HK-2 (cell line): ENCODE measurements at regions not wholly inside any gene's neighbourhood (a gene's known extent, or its start where the extent isn't known, plus 50 kb on each side); places are given as distances from the start of the nearest gene placed in this dataset.
A peak's percentile ranks its signal among the peaks of the same experiment; 100 is the strongest.
"Not testable (repeated sequence)": the region's sequence is repeated elsewhere in the genome, so short reads cannot be mapped to it uniquely, and the experiment has no call there.

Source experiments
- DNase-seq: peaks from one replicate; pipeline ENCODE4 v3.0.0-alpha.2; 2018; ENCODE audit not compliant: unreplicated experiment

GRCh38 chr2:239833269-239834109 is 191.7 kb downstream of the NDUFA10 start:
- no peak for DNase-seq

DNA sequence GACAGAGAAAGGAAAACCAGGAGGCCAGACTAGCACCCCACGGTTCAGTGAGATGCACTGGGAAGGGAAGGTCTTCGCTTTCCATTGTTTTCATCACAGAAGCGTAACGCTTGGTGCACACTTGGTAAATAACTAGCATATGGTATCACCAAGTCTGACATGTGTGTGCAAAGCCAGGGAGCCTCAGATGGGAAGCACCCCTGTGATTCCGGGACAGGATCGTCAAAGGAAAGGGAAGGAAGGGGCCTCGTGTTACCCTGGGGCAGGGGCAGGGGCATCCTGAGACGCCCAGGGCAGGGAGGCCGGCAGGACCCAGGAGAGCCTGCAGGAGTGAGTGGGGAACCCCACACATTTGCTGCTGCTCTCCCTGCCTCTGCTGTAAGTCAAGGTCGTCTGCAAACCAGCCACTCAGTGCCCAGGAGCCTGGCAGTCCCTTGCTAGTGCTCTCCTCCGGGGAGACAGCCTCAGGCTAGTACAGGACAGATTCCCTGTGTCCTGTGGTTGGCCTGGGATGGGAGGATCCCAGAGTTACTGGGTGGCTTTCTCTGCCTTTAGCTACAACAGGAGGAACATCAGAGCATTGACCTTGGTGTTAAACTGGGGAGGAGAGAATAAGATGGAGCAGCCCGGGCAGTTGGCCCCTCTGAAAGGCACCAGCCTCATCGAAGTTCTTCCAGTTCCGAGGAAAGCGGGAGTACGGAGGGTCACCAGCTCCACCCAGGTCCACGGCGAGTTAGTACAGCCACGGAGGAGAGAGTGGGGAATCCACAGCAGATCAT is 192.5 kb downstream of the NDUFA10 start:
- DNase-seq, result no peak

DNA sequence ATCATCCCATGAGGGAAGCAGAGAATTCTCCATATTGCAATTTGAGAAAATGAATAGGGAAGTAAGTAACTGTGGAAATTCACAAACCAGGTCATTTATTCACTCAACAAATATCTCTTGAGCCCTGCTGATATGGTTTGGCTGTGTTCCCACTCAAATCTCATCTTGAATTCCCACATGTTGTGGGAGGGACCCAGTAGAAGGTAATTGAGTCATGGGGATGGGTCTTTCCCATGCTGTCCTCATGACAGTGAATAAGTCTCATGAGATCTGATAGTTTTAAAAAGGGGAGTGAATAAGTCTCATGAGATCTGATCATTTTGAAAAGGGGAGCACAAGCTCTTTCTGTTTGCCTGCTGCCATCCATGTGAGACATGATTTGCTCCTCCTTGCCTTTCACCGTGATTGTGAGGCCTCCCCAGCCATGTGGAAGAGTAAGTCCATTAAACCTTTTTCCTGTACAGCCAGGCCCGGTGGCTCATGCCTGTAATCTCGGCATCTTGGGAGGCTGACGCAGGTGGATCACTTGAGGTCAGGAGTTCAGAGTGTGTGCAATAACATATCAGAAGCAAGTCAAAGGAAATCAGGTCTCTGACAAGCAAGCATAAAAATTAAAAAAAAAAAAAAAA is 193.2 kb downstream of the NDUFA10 start:
- DNase-seq, result no peak

DNA sequence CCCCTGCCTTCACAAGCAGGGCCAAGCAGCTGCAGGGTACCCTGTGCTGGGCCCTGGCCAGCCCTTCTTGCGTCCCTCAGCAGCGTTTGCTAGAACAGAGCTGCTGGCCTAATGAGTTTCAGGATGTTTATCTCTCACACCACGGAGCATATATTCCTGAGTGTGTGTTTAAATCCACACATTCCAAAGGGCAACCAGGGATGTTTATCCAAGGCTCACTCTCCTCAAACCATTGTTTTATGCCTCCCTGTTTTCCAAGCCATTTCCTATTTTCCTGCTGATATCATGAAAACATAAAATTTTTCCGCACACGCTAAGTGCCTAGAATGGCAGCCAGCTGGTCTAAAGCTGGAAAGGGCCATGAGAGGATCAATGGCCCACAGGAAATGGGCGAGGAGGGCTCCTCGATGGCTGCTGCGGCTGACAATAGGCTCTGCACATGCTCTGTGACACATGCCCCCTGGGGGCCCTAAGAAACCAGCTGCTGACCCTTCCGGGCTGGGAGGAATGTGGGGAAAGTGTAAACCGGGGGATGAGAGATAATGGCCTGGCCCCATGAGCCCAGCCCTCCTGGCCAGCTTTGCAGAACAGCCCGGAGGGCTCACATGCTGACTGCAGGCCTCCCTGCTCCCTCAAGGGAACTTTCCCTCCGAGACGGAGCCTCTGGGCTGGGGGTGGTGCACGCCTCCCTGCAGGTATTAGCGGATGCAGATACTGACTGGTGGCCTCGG is 194.0 kb downstream of the NDUFA10 start:
- DNase-seq, result no peak

- DNase-seq, result no peak
Measured at GRCh38 chr2:239830121-239831000, 194.8 kb downstream of the NDUFA10 start.

DNA sequence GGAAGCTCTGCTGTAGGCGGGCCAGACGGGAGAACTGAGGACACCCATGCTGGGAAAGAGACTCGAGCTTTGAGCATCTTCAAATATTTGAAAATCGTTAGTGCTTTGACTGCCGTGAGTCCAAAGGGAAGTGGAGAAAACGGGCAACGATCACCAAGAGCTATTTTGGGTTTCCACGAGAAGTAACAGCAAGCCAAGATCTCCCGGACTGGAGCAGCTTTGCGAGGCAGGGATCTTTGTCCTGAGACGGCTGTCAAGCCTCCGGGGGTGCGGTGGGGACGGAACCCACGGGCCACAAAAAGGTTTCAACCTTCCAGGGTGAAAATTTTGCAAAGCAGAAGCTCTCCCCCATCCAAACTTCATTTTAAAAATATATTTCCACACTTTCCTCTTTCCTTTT is 195.8 kb downstream of the NDUFA10 start:
- DNase-seq, result no peak

GRCh38 chr2:239828973-239829275 is 196.2 kb downstream of the NDUFA10 start:
- DNase-seq, result not testable (repeated sequence)

- DNase-seq, result no peak
Measured at GRCh38 chr2:239828192-239828972, 196.8 kb downstream of the NDUFA10 start.

DNA sequence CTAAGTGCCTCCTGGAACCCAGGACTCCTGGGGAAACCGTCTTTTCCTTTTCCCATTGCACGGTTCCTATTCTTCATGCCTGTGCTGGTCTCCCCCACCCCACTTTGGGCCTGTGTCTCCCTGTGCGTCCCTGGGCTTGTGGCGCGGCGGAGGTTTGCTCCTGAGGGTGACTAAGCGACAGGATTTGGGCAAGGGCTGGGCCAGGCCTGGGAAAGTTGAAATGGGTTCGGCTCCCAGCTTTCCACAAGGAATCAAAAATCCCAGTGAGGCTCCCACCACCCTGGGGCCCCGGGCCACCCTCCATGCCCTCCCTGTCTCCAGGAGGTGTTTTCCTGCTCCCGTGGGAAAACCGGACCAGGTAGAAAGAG is 197.6 kb downstream of the NDUFA10 start:
- DNase-seq, result no peak

DNA sequence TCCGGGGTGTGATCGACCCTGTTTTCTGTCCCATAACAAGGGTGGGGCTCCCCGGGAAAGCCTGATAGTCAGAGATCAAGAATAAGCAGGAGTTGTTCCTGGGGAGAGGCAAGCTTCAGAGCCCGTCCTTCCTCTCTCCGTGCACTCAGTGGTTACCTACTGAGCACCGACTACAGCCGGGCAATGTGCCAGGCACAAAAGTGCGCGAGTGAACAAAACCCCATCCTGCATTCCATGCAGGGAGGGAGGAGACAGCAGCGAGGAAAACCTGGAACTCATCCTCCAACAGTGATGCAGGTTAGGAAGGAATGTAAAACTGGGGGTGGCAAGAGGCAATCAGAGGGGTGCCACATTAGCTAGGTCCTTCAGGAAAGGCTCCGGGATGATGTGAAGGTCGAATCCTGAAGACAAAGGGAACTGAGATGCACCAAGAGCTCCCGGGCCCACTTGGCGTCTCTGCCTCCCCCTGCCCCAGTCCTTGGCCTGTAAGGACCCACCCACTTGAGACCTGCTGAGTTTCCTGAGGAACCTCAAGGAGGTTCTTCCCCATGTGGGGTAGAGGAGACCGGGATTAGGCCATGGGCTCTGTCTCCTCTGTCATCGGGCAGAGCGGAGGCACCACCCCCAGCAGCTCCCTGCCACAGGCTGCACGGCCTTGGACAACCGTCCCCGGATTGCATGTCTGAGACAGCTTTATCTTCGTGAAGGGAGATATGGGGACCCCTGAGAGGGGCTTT is 198.2 kb downstream of the NDUFA10 start:
- no peak for DNase-seq

DNA sequence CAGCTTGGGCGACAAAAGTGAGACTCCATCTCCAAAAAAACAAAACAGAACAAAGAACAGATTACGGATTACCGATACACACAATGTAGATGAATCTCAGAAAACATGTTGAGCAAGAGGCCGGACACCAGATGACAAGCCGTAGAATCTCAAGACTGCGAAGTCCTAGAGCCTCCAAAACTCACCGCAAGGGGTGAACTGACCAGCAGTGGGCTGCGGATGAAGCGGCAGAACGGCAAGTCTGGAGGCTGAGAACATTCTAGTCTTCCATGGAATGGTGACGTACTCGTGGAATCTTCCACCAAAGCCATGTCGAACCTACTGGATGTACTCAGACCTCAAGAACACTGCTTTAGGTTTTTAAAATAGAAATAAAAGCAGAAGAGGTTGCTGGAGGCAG is 198.8 kb downstream of the NDUFA10 start:
- DNase-seq, result no peak

DNA sequence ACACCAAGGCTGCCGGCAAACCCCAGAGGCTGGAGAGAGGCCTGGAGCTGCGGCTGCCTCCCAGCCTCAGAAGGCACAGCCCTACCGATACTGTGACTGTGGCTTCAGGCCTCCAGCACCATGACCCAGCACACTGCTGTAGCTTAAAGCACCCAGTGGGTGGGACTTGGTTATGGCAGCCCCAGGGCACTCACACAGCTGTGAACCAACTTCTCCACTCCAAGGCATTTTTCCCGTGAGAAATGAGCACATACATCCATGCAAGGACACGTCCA is 199.5 kb downstream of the NDUFA10 start:
- DNase-seq, result no peak

DNA sequence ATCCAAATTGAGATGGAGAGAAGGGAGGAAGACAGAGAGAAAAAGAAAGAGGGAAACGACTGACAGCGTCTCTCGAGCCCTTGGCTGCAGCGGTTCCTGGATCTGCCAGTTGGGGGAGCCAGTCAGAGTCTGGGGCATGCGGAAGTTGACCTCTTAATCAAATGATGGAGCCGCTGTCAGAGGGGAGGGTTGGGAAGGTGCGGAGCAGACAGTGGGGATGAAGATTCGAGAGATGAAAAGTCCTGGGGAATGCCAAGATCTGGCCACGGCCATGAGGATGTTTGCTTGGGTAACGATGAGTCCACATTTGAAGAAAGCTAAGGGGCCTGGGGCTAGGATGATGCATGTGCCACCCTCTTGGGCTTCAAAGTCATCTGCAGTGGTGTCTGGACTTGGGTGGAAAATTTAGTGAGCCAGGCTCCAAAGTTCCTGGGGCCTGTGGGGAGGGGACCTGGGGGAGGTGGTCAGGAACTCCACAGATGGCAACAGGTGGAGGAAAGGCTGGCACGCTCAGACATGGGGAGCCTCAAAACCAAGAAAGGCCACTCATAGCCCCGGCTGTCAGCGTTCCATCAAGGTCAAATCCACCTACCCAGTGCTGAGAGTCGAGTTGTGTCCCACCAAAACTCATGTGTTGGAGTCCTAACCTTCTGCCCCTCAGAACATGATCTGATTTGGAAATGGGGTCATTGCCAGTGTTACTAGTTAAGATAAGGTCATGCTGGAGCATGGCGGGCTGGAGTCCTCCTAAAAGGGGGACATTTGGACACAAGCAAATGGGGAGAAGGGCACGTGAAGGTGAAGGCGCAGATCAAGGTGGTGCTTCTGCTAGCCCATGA is 200.1 kb downstream of the NDUFA10 start:
- DNase-seq, result no peak

GRCh38 chr2:239824046-239824694 is 201.0 kb downstream of the NDUFA10 start:
- DNase-seq, result peak; percentile 24

- no peak for DNase-seq
Measured at GRCh38 chr2:239822146-239822831, 202.9 kb downstream of the NDUFA10 start.

- no peak for DNase-seq
Measured at GRCh38 chr2:239821694-239822075, 203.5 kb downstream of the NDUFA10 start.

DNA sequence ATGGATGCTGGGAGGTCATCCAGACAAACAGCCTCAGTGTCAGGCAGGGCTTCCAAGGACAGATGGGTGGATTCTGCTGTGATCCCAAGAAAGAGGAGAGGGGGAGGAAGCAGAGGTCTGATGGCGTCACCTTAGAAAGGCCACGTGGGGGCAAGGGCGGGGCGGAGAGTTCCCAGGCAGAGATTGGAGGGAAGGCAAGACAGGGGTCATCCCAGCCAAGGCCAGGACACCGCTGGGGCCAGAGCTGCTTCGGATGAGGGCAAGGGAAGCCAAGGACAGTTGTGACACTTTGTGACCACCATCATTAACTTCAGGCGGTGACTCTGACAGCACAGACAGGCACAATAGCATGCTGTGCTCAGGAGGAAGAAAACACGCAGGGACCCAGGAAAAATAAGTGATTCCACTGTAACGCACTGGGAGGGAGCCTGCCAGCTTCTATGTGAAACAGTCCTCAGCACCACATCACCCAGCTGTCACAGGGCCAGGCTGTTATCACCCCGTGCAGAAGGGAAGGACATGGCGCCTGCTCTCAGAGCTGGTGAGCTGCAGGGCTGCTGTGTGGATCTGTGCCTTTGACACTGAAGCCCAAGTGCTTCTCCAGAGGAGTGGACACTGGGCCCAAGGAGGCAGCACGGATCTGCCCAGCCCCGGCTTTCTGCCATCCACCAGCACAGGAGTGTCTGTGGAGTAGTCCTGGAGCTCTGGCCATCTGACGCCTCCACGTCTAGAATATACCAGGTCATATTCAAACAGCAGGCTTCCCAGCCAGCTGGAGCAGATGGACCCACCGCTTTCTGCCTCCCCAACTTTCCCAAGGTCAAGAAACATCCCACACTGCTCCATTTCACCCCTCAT is 204.1 kb downstream of the NDUFA10 start:
- no peak for DNase-seq
